ENCODE measurements at regions not wholly inside any gene's neighbourhood (a gene's known extent, or its start where the extent isn't known, plus 50 kb on each side); places are given as distances from the start of the nearest gene placed in this dataset.

- Histone ChIP-seq H2BK20ac (ENCODE audit: low read depth, low read length, poor library complexity, severe bottlenecking) (no peak overlapping the region), H3K4me1 (ENCODE audit: insufficient read depth, low read length) (no peaks in the 10 kb centered on the region), H2BK120ac (ENCODE audit: low read depth, low read length, poor library complexity, severe bottlenecking) (no peak overlapping the region), H3K27me3 (ENCODE audit: insufficient read depth, low read length) (no peaks in the 10 kb centered on the region), H3T11ph (ENCODE audit: low read length) (no peak overlapping the region), H3K79me1 (ENCODE audit: insufficient read depth, low read depth, low read length, poor library complexity, severe bottlenecking) (no peaks in the 10 kb centered on the region), H3K56ac (ENCODE audit: insufficient read length, low read depth, low read length) (no peak overlapping the region), H3K4me2 (ENCODE audit: insufficient read depth, insufficient read length, low read length) (no peak overlapping the region), H4K8ac (replicated peaks; ENCODE audit: insufficient read length, low read depth, low read length) (no peak overlapping the region), H3K79me2 (ENCODE audit: insufficient read depth, low read length) (no peaks in the 10 kb centered on the region), H3K23ac (ENCODE audit: insufficient read length, low read depth, low read length) (no peak overlapping the region), H2AK5ac (ENCODE audit: insufficient read length, low read length) (no peak overlapping the region), H4K5ac (ENCODE audit: insufficient read length, low read depth, low read length) (no peak overlapping the region), H3K9me3 (ENCODE audit: control insufficient read depth, low read depth, low read length) (no peaks in the 10 kb centered on the region), H3K18ac (ENCODE audit: insufficient read length, low read depth, low read length) (no peak overlapping the region), H3K4ac (ENCODE audit: low read depth, low read length) (no peak overlapping the region), H4K20me1 (ENCODE audit: control insufficient read depth, insufficient read depth, insufficient read length) (no peaks in the 10 kb centered on the region), H2BK5ac (ENCODE audit: insufficient read length, low read length) (no peak overlapping the region), H3K23me2 (ENCODE audit: insufficient read length, low read depth, low read length, poor library complexity, severe bottlenecking) (no peaks in the 10 kb centered on the region), H2BK12ac (ENCODE audit: insufficient read length, low read depth, low read length) (no peak overlapping the region), H4K91ac (ENCODE audit: insufficient read length, low read depth, low read length) (no peak overlapping the region), H3K9ac (ENCODE audit: extremely low read depth, insufficient read length, low read length) (no peak overlapping the region), H2AFZ (ENCODE audit: low read length) (no peak overlapping the region), H2BK15ac (ENCODE audit: low read depth, low read length) (no peak overlapping the region), H3K14ac (ENCODE audit: insufficient read depth, low read length) (no peak overlapping the region), H3K27ac (ENCODE audit: insufficient read length, low read depth, low read length) (no peak overlapping the region)
- no peaks in the 10 kb centered on the region for H3K4me1 Mint-ChIP-seq
- H3K4me3 Mint-ChIP-seq = no peak overlapping the region
- H3K36me3 Mint-ChIP-seq (ENCODE audit: insufficient read depth in 1 of 3, low read depth in 3 of 3) = peaks cover 0 to 13% (median 8%) of the 10 kb centered on the region in 3 experiments; a peak in 4 of 7 replicates
- H3K27me3 Mint-ChIP-seq (ENCODE audit: low read depth) = peaks cover 5% of the 10 kb centered on the region
- DNase-seq = no peak
- no peak overlapping the region for H3K27ac Mint-ChIP-seq
- H3K9me3 Mint-ChIP-seq = peaks cover 20 to 37% of the 10 kb centered on the region in 2 experiments
- no peak for TF ChIP-seq CTCF (conservative IDR thresholded peaks at IDR 0.05)
- no CpG with 5 or more reads among the region's 6 CpGs for WGBS (ENCODE audit: extremely low coverage, insufficient read length, low lambda C conversion rate)
These were observed 108.2 kb upstream of the SLC35F3 start for GRCh38 chr1:233796146-233796783.

Data from H9 (cell line).